Spleen (tissue), 11 donors: ENCODE measurements at regions not wholly inside any gene's neighbourhood (a gene's known extent, or its start where the extent isn't known, plus 50 kb on each side); places are given as distances from the start of the nearest gene placed in this dataset.
"Not testable (repeated sequence)": the region's sequence is repeated elsewhere in the genome, so short reads cannot be mapped to it uniquely, and the experiment has no call there.

Experiments
- DNase-seq: peaks from one replicate; pipeline ENCODE4 v3.0.0-alpha.2; 2020
- H3K27ac ChIP-seq, 8 donors: fragments of 200-600 bp; sonication (generic) in 7 of 8; 1 replicate in 4 of 8; 2 replicates in 4 of 8; pipeline versions ENCODE4 v1.5.0 to v1.8.0; 2016 to 2021; ENCODE audit warnings: inconsistent platforms in 4 of 8, mild to moderate bottlenecking in 4 of 8, moderate library complexity in 1 of 8
- H3K27me3 ChIP-seq, 7 donors: fragments of 200-600 bp; sonication (generic) in 6 of 7; replicated peaks in 1 of 7; 1 replicate in 4 of 7; 2 replicates in 3 of 7; pipeline versions ENCODE4 v1.5.0 to v1.8.0; 2016 to 2021; ENCODE audit warnings: inconsistent platforms in 3 of 7, mild to moderate bottlenecking in 1 of 7
- H3K36me3 ChIP-seq, 6 donors: fragments of 200-600 bp; sonication (generic) in 5 of 6; 1 replicate in 4 of 6; 2 replicates in 2 of 6; pipeline versions ENCODE4 v1.5.0 to v1.8.0; 2016 to 2021; ENCODE audit warnings: inconsistent platforms in 2 of 6
- H3K4me1 ChIP-seq, 6 donors: fragments of 200-600 bp; sonication (generic) in 5 of 6; 1 replicate in 3 of 6; 2 replicates in 3 of 6; pipeline versions ENCODE4 v1.5.0 to v1.8.0; 2016 to 2021; ENCODE audit warnings: inconsistent platforms in 3 of 6
- H3K4me3 ChIP-seq, 8 donors: fragments of 200-600 bp; sonication (generic) in 7 of 8; 1 replicate in 4 of 8; 2 replicates in 4 of 8; pipeline versions ENCODE4 v1.5.0 to v1.8.0; 2016 to 2021; ENCODE audit warnings: inconsistent platforms in 4 of 8, mild to moderate bottlenecking in 4 of 8, moderate library complexity in 2 of 8
- H3K9me3 ChIP-seq, 8 donors: fragments of 200-600 bp; sonication (generic) in 7 of 8; 1 replicate in 4 of 8; 2 replicates in 4 of 8; pipeline versions ENCODE4 v1.5.0 to v1.8.0; 2016 to 2021; ENCODE audit warnings: inconsistent platforms in 4 of 8
- CTCF ChIP-seq, 11 experiments: fragments of 200-600 bp in 7 of 11; fragments of 450-650 bp in 4 of 11; sonication (generic) in 4 of 11; IDR thresholded peaks in 8 of 11; conservative IDR thresholded peaks in 3 of 11; 1 replicate in 7 of 11; 2 replicates in 4 of 11; pipeline versions ENCODE4 v1.4.0 to v1.8.0; 2016 to 2021; ENCODE audit warnings: antibody characterized with exemption in 11 of 11, inconsistent platforms in 4 of 11, mild to moderate bottlenecking in 1 of 11
- POLR2A ChIP-seq, 3 donors: fragments of 450-650 bp; IDR thresholded peaks; one replicate each; pipeline ENCODE4 v1.5.1; 2017; ENCODE audit warnings: antibody characterized with exemption in 3 of 3, mild to moderate bottlenecking in 1 of 3
- POLR2AphosphoS5 ChIP-seq, 3 donors: sonication (generic); formaldehyde crosslinking; IDR thresholded peaks; one replicate each; pipeline ENCODE4 v1.5.1; 2017; ENCODE audit warnings: antibody characterized with exemption in 3 of 3
- WGBS, 5 donors: extraction: QIAGEN DNeasy Blood & Tissue Kit in 3 of 5; methylation state at CpG; one replicate each; pipeline versions ENCODE4 v1.1.5 to v1.1.7; 2013 to 2018; 5-methylcytosine and 5-hydroxymethylcytosine counted together
- intact Hi-C: fragments of 100-400 bp; cut with DNase I; formaldehyde crosslinking; loops from one replicate; pipeline ENCODE4 v1.15.0; 2023; ENCODE audit warnings: low total_unique reads
- donor health status: healthy with polysubstance abuse.
- donor health status: DM: no; HTN: no; CAD: no; lungs with moderate emphysema.
- donor health status: DM: no; HTN: no; CAD: no.
- donor health status: Bipolar disorder and iron deficiency.
- donor health status: healthy.
- donor health status: DM: no; HTN: no; CAD: no.
- donor health status: DM: yes; HTN: yes; CAD: no.

- 85 to 89% (median 88%) methylated on average over 13 of the region's 13 CpGs for WGBS, 5 donors
- H3K27me3 ChIP-seq = no peaks in the 10 kb centered on the region
- intact Hi-C loops = no loop called here
- H3K36me3 ChIP-seq = no peaks in the 10 kb centered on the region
- no peak overlapping the region for H3K27ac ChIP-seq
- no peaks in the 10 kb centered on the region for H3K4me1 ChIP-seq
- no peak for DNase-seq
- no peak overlapping the region for H3K4me3 ChIP-seq
- no peaks in the 10 kb centered on the region for H3K9me3 ChIP-seq
- TF ChIP-seq POLR2AphosphoS5 (IDR thresholded peaks at IDR 0.05) (no peak), CTCF (IDR thresholded peaks at IDR 0.05 in 8 of 11, conservative IDR thresholded peaks at IDR 0.05 in 3 of 11) (no peak), POLR2A (IDR thresholded peaks at IDR 0.05) (no peak)
Measured at GRCh38 chr16:9027070-9027799, 63.5 kb upstream of the USP7 start.

DNA sequence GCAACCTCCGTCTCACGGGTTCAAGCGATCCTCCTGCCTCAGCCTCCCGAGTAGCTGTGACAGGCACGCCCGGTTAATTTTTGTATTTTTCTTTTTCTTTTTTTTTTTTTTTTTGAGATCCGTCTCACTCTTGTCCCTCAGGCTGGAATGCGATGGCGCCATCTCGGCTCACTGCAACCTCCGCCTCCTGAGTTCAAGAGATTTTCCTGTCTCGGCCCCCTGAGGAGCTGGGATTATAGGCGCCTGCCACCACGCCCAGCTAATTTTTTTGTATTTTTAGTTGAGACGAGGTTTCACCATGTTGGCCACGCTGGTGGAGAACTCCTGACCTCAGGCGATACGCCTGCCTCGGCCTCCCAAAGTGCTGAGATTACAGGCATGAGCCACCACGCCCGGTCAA is 63.0 kb upstream of the HAPSTR1 start:
- H3K9me3 ChIP-seq, H3K4me1 ChIP-seq, H3K4me3 ChIP-seq, H3K27ac ChIP-seq, H3K36me3 ChIP-seq, H3K27me3 ChIP-seq, intact Hi-C loops, DNase-seq: not testable (repeated sequence)
- 83 to 94% (median 92%) methylated on average over 21 of the region's 21 CpGs for WGBS, 5 donors

GRCh38 chr16:9031107-9031506 is 60.3 kb upstream of the HAPSTR1 start:
- Histone ChIP-seq H3K27ac (no peak overlapping the region), H3K27me3 (no peaks in the 10 kb centered on the region), H3K36me3 (no peaks in the 10 kb centered on the region), H3K4me1 (no peaks in the 10 kb centered on the region), H3K9me3 (no peaks in the 10 kb centered on the region), H3K4me3 (no peak overlapping the region)
- TF ChIP-seq CTCF (IDR thresholded peaks at IDR 0.05 in 8 of 11, conservative IDR thresholded peaks at IDR 0.05 in 3 of 11) = no peak
- no peak for TF ChIP-seq POLR2A (IDR thresholded peaks at IDR 0.05)
- TF ChIP-seq POLR2AphosphoS5 (IDR thresholded peaks at IDR 0.05) = no peak
- intact Hi-C loops = no loop called here
- no peak for DNase-seq
- WGBS, 5 donors = 72 to 84% (median 78%) methylated on average over 3 of the region's 3 CpGs

GRCh38 chr16:9033125-9033830 is 58.2 kb upstream of the HAPSTR1 start:
- Histone ChIP-seq H3K36me3 (no peaks in the 10 kb centered on the region), H3K27me3 (no peaks in the 10 kb centered on the region), H3K9me3 (no peaks in the 10 kb centered on the region), H3K27ac (no peak overlapping the region), H3K4me3 (no peak overlapping the region), H3K4me1 (no peaks in the 10 kb centered on the region)
- TF ChIP-seq POLR2A (IDR thresholded peaks at IDR 0.05) (no peak), POLR2AphosphoS5 (IDR thresholded peaks at IDR 0.05) (no peak), CTCF (IDR thresholded peaks at IDR 0.05 in 8 of 11, conservative IDR thresholded peaks at IDR 0.05 in 3 of 11) (peak in 8 of 11 experiments; percentile 11 to 52 (median 40))
- no peak for DNase-seq
- intact Hi-C loops = no loop called here
- WGBS, 5 donors = 75 to 82% (median 77%) methylated on average over 10 to 11 of the region's 11 CpGs
